ENCODE measurements at regions not wholly inside any gene's neighbourhood (a gene's known extent, or its start where the extent isn't known, plus 50 kb on each side); places are given as distances from the start of the nearest gene placed in this dataset.

- no peak for TF ChIP-seq CBX8 (IDR thresholded peaks at IDR 0.05; ENCODE audit: borderline replicate concordance, low read depth, low read length)
- TF ChIP-seq CREB1 (IDR thresholded peaks at IDR 0.05): no peak
- no peak for TF ChIP-seq CHD1 (IDR thresholded peaks at IDR 0.05; ENCODE audit: low read depth, low read length)
Measured at GRCh38 chr3:124435467-124435866, 294.8 kb upstream of the UMPS start (continued).
